ENCODE measurements at regions not wholly inside any gene's neighbourhood (a gene's known extent, or its start where the extent isn't known, plus 50 kb on each side); places are given as distances from the start of the nearest gene placed in this dataset.

- TF ChIP-seq EZH2 (IDR thresholded peaks at IDR 0.05; ENCODE audit: insufficient read depth, poor library complexity, severe bottlenecking) (no peak), EZH2phosphoT487 (IDR thresholded peaks at IDR 0.05; ENCODE audit: insufficient read depth, low read depth) (no peak)
These were observed 158.4 kb upstream of the BACE2 start for GRCh38 chr21:41009398-41010100.

Data from GM23248 (cell line).